HG03060 (cell line): ENCODE measurements at regions not wholly inside any gene's neighbourhood (a gene's known extent, or its start where the extent isn't known, plus 50 kb on each side); places are given as distances from the start of the nearest gene placed in this dataset.
"Not testable (repeated sequence)": the region's sequence is repeated elsewhere in the genome, so short reads cannot be mapped to it uniquely, and the experiment has no call there.

ENCODE experiments used
- ATAC-seq: cut with Tn5 transposase; IDR thresholded peaks from one replicate; pipeline ENCODE4 v1.9.1; 2021; ENCODE audit warnings: low read depth, moderate number of reproducible peaks; ENCODE audit not compliant: unreplicated experiment

DNA sequence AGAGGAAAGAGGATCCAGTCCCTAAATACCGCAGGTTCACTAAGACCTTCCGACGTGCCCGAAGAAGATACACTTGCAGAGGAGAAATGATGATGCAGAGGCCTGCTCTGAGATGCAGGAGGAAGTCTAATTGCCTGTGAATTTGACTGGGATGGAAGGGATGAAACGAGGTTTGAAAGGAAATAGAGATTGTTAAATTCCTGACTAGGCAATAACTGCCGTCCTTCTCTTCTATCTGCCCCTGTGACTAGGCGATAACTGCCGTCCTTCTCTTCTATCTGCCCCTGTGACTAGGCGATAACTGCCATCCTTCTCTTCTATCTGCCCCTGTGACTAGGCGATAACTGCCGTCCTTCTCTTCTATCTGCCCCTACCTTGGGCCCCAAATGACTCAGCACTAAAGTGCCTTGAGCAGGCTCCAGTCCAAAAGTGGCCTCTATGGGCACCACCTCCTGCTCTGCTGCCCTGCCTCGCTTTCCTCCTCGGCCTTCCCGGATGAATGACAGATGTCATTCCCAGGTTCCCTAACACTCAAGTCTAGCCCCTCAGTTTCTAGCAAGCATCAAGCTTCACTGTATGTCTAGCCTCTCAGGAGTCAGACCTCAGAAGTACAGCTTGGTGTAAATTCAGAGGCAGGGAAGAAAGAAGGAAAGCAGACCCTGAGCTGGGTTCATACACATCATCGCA is 189.1 kb downstream of the FOXD4L6 start:
- ATAC-seq, result not testable (repeated sequence)

DNA sequence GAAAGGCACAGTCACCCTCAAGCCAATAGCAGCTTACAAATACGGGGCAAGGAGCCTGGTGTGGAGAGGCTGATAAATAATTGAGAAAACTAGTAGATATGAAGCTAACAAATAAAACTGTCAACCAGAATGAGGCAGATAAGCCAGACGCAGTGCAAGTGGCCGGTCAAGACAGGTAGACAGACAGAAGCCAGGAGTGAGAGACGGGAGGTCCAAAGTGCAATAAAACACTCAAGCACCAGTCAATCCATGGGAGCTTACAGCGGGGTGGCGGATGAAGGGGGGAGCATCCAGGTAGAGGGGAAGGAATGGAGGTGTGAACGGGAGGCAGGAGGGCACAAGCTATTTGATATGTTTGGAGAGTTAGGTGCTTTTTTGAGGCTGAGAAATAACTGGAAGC is 193.1 kb downstream of the FOXD4L6 start:
- no peak for ATAC-seq

DNA sequence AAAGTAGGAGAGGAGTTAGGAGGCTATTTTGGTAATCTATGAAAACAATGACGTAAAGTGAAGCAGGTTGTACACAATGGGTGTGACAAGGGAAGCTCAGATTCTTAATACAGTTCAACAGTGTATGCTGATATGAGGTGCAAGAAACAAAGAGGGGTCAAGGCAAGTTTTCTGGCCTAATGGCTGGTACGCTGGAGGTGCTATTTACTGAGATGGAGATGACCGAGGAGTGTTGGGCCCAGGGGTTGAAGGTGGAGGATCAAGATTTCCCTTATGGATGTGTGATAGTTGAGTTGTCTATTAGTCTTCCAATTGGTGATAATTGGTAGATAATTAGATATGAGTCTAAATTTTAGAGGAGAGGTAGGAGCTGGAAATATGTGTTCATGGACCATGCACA is 194.0 kb downstream of the FOXD4L6 start:
- ATAC-seq, result not testable (repeated sequence)

DNA sequence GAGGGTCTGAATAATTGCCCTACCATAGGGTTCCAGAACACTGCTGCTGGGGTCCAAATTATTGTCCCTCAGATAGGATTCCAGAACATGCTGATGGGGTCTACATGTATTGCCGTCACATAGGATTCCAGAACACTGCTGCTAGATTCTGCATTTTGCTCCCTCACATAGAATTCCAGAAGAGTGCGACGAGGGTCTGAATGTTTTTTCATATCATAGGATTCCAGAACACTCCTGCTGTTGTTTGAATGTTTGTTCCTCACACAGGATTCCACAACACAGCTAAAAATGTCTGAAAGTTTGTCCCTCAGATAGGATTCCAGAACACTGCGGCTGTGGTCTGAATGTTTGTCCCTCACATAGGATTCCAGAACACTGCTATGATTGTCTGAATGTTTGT is 198.1 kb downstream of the FOXD4L6 start:
- ATAC-seq, result not testable (repeated sequence)

DNA sequence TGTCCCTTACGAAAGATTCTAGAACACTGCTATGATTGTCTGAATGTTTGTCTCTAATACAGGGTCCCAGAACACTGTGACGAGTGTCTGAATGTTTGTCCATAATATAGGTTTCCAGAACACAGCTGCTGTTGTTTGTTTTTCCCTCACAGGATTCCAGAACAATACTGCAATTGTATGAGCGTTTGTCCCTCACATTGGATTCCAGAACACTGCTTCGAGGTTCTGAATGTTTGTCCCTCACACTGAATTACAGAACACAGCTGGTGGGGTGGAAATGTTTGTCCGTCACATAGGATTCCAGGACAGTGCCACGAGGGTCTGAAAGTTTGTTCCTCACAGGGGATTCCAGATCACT is 199.0 kb downstream of the FOXD4L6 start:
- not testable (repeated sequence) for ATAC-seq

DNA sequence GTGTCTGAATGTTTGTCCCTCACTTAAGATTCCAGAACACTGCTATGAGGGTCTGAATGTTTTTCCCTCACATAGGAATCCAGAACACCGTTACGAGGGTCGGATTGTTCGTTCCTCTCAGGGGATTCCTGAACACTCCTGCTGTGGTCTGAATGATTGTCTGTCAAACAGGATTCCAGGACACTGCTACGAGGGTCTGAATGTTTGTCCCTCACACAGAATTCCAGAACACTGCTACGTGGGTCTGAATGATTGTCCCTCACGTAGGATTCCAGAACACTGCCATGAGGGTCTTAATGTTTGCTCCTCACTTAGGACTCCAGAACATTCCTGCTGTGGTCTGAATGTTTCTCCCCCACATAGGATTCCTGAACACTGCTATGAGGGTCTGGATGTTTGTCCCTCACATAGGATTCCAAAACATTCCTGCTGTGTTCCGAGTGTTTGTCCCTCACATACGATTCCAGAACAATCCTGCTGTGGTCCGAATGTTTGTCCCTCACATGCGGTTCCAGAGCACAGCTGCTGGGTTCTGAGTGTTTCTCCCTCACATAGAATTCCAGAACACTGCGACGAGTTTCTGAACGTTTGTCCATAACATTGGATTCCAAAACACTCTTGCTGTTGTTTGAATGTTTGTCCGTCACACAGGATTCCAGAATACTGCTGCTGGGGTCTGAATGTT is 199.5 kb downstream of the FOXD4L6 start:
- no peak for ATAC-seq

DNA sequence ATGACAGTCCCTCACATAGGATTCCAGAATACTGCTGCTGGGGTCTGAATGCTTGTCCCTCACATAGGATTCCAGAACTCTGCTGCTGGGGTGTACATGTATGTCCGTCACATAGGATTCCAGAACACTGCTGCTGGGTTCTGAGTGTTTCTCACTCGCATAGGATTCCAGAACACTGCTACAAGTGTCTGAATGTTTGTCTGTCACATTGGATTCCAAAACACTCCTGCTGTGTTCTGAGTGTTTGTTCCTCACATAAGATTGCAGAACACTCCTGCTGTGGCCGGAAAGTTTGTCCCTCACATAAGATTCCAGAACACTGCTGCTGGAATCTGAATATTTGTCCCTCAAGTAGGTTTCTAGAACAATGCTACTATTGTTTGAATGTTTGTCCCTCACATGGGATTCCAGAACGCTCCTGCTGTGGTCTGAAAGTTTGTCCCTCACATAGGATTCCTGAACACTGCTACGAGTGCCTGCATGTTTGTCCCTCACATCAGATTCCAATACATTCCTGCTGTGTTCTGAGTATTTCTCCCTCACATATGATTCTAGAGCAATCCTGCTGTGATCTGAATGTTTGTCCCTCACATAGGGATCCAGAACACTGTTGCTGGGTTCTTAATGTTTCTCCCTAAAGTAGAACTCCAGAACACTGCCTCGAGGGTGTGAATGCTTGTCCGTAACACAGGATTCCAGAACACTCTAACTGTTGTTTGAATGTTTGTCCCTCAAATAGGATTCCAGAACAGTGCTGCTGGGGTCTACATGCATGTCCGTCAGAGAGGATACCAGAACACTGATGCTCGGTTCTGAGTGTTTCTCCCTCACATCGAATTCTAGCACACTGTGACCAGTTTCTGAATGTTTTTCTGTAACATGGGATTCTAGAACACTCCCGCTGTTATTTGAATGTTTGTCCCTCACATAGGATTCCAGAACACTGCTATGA is 200.4 kb downstream of the FOXD4L6 start:
- no peak for ATAC-seq

DNA sequence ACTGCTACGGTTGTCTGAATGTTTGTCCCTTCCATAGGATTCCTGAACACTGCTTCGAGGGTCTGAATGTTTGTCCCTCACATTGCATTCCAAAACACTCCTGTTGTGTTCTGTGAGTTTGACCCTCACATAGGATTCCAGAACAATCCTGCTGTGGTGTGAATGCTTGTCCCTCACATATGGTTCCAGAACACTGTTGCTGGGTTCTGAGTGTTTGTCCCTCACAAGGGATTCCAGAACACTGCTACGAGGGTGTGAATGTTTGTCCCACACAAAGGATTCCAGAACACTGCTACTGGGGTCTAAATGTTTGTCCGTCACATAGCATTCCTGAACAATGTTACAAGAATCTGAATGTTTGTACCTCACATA is 201.2 kb downstream of the FOXD4L6 start:
- no peak for ATAC-seq

DNA sequence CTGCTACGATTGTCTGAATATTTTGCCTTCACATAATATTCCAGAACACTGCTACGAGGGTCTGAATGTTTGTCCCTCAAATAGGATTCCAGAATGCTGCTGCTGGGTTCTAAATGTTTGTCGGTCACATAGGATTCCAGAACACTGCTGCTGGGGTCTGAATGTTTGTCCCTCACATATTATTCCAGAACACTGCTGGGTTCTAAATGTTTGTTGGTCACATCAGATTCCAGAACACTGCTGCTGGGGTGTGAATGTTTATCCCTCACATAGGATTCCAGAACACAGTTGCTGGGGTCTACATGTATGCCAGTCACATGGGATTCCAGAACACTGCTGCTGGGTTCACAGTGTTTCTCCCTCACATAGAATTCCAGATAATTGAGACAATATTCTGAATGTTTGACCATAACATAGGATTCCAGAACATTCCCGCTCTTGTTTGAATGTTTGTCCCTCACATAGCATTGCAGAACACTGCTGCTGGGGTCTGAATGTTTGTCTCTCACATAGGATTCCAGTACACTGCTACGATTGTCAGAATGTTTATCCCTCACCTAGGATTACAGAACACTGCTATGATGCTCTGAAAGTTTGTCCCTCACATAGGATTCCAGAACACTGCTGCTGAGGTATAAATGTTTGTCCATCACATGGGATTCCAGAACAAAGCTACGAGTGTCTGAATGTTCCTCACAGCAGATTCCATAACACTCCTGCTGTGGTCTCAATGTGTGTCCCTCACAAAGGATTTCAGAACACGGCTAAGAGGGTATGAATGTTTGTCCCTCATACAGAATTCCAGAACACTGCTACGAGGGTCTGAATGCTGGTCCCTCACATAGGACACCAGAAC is 201.8 kb downstream of the FOXD4L6 start:
- no peak for ATAC-seq

DNA sequence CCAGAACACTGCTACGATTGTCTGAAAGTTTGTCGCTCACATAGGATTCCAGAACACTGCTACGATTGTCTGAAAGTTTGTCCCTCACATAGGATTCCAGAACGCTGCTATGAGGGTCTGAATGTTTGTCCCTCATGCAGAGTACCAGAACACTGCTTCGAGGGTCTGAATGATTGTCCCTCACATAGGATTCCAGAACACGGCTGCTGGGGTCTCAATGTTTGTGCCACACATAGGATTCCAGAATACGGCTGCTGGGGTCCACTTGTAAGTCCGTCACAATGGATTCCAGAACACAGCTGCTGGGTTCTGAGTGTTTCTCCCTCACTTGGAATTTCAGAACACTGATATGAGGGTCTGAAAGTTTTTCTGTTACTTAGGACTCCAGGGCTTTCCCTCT is 203.3 kb downstream of the FOXD4L6 start:
- no peak for ATAC-seq

DNA sequence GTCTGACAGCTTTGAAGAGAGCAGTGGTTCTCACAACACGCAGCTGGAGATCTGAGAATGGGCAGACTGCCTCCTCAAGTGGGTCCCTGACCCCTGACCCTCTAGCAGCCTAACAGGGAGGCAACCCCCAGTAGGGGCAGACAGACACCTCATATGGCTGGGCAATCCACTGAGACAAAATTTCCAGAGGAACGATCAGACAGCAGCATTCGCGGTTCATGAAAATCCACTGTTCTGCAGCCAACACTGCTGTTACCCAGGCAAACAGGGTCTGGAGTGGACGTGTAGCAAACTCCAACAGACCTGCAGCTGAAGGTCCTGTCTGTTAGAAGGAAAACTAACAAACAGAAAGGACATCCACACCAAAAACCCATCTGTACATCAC is 212.1 kb downstream of the FOXD4L6 start:
- ATAC-seq, result not testable (repeated sequence)

DNA sequence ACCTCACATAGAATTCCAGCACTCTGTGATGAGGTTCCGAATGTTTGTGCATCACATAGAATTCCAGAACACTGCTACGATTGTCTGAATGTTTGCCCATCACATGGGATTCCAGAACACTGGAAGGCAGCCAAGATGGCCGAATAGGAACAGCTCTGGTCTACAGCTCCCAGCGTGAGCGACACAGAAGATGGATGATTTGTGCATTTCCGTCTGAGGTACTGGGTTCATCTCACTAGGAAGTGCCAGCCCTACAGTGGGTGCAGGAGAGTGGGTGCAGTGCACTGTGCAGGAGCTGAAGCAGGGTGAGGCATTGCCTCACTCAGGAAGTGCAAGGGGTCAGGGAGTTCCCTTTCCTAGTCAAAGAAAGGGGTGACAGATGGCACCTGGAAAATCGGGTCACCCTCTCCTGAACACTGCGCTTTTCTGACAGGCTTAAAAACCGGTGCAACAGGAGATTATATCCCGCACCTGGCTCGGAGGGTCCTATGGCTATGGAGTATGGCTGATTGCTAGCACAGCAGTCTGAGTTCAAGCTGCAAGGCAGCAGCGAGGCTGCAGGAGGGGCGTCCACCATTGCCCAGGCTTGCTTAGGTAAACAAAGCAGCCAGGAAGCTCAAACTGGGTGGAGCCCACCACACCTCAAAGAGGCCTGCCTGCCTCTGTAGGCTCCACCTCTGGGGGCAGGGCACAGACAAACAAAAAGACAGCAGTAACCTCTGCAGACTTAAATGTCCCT is 212.7 kb downstream of the FOXD4L6 start:
- not testable (repeated sequence) for ATAC-seq

DNA sequence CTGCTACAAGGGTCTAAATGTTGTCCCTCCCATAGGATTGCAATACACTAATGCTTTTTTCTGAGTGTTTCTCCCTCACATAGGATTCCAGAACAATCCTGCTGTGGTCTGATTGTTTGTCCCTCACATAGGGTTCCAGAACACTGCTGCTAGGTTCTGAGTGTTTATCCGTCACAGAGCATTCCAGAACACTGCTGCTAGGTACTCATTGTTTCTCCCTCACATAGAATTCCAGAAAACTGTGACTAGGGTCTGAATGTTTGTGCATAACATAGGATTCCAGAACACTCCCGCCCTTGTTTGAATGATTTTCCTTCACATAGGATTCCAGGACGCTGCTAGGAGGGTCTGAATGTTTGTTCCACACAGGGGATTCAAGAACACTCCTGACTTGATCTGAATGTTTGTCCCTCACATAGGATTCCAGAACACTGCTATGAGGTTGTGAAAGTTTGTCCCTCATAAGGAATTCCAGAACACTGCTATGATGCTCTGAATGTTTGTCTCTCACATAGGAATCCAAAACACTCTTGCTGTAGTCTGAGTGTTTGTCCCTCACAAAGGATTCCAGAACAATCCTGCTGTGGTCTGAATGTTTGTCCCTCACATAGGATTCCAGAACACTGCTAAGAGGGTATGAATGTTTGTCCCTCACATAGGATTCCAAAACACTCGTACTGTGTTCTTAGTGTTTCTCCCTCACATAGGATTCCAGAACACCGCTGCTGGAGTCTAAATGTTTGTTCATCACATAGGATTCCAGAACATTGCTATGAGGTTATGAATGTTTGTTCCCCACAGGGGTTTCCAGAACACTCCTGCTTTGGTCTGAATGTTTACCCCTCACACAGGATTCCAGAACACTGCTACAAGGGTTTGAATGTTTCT is 213.5 kb downstream of the FOXD4L6 start:
- ATAC-seq, result no peak

DNA sequence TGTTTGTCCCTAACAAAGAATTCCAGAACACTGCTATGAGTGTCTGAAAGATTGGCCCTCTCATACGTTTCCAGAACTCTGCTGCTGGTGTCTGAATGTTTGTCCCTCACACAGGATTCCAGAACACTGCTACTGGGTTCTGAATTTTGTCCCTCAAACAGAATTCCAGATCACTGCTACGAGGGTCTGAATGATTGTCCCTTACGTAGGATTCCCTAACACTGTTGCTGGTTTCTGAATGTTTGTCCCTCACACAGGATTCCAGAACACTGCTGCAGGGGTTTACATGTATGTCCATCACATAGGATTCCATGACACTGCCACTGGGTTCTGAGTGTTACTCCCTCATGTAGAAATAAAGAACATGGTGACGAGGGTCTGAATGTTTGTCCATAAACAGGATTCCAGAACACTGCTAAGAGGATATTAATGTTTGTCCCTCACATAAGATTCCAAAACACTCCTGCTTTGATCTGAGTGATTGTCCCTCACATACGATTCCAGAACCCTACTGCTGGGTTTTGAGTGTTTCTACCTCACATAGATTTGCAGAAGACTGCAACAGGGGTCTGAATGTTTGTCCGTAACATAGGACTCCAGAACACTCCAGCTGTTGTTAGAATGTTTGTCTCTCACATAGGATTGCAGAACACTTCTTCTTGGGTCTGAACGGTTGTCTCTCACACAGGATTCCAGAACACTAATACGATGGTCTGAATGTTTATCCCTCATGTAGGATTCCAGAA is 214.4 kb downstream of the FOXD4L6 start:
- ATAC-seq, result no peak

DNA sequence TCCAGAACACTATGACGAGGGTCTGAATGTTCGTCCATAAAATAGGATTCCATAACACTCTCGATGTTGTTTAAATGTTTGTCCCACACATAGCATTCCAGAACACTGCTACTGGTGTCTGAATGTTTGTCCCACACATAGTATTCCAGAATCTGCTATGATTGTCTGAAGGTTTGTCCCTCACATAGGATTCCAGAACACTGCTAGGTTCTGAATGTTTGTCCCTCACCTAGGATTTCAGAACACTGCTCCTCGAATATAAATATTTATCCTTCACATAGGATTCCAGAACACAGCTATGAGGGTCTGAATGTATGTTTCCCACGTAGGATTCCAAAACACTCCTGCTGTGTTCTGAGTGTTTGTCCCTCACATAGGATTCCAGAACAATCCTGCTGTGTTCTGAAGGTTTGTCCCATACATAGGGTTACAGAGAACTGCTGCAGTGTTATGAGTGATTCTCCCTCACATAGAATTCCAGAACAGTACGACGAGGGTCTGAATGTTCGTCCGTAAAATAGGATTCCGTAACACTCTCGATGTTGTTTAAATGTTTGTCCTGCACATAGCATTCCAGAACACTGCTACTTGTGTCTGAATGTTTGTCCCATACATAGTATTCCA is 215.3 kb downstream of the FOXD4L6 start:
- ATAC-seq, result no peak

DNA sequence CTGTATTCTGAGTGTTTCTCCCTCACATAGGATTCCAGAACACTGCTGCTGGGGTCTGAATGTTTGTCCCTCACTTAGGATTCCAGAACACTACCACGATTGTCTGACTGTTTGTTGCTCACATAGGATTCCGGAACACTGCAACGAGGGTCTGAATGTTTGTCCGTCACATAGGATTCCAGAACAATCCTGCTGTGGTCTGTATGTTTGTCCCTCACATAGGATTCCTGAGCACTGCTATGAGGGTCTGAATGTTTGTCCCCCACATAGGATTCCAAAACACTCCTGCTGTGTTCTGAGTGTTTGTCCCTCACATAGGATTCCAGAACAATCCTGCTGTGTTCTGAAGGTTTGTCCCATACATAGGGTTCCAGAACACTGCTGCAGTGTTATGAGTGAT is 215.8 kb downstream of the FOXD4L6 start:
- ATAC-seq, result not testable (repeated sequence)

DNA sequence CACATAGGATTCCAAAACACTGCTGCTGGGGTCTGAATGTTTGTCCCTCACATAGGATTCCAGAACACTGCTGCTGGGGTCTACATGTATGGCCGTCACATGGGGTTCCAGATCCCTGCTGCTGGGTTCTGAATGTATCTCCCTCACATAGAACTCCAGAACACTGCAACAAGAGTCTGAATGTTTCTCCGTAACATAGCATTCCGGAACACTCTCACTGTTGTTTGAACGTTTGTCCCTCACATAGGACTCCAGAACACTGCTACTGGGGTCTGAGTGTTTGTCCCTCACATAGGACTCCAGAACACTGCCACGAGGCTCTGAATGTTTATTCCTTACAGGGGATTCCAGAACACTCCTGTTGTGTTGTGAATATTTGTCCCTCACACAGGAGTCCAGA is 216.8 kb downstream of the FOXD4L6 start:
- no peak for ATAC-seq

DNA sequence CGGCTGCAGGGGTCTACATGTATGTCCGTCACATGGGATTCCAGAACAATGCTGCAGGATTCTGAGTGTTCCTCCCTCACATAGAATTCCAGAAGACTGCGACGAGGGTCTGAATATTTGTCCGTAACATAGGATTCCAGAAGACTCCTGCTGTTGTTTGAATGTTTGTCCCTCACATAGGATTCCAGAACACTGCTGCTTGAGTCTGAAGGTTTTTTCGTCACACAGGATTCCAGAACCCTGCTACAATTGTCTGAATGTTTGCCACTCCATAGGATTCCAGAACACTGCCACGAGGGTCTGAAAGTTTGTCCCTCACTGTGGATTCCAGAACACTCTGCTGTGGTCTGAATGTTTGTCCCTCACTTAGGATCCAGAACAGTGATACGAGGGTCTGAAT is 217.5 kb downstream of the FOXD4L6 start:
- ATAC-seq, result not testable (repeated sequence)
